Thymus (tissue), 11 donors: ENCODE measurements at regions not wholly inside any gene's neighbourhood (a gene's known extent, or its start where the extent isn't known, plus 50 kb on each side); places are given as distances from the start of the nearest gene placed in this dataset.

Source experiments
- DNase-seq, 9 donors: peaks; one replicate each; pipeline ENCODE4 v3.0.0-alpha.2; 2013; ENCODE audit warnings: low spot score in 9 of 9, low read depth in 6 of 9, missing footprints in 1 of 9
- H3K27ac ChIP-seq, 2 donors: one replicate each; pipeline ENCODE4 v1.5.1; 2013; ENCODE audit warnings: control low read depth in 1 of 2, low read depth in 1 of 2, low read length in 1 of 2, mild to moderate bottlenecking in 1 of 2, moderate library complexity in 1 of 2
- H3K27me3 ChIP-seq, 2 donors: one replicate each; pipeline ENCODE4 v1.5.1; 2013; ENCODE audit warnings: low read length in 1 of 2; ENCODE audit not compliant: control insufficient read depth in 2 of 2, insufficient read depth in 1 of 2
- H3K36me3 ChIP-seq, 2 donors: one replicate each; pipeline ENCODE4 v1.5.1; 2013; ENCODE audit warnings: low read length in 1 of 2, mild to moderate bottlenecking in 1 of 2, moderate library complexity in 1 of 2; ENCODE audit not compliant: control insufficient read depth in 2 of 2, insufficient read depth in 2 of 2
- H3K4me1 ChIP-seq, 2 donors: one replicate each; pipeline ENCODE4 v1.5.1; 2013; ENCODE audit warnings: low read length in 2 of 2; ENCODE audit not compliant: control insufficient read depth in 2 of 2, insufficient read depth in 2 of 2
- H3K4me3 ChIP-seq, 2 donors: one replicate each; pipeline ENCODE4 v1.5.1; 2013; ENCODE audit warnings: low read length in 2 of 2, control low read depth in 1 of 2, mild to moderate bottlenecking in 1 of 2
- H3K9me3 ChIP-seq, 2 donors: one replicate each; pipeline ENCODE4 v1.5.1; 2013; ENCODE audit warnings: low read length in 1 of 2, mild to moderate bottlenecking in 1 of 2; ENCODE audit not compliant: control insufficient read depth in 2 of 2, insufficient read depth in 1 of 2
- WGBS: extraction: QIAGEN DNeasy Blood & Tissue Kit; methylation state at CpG from one replicate; pipeline ENCODE4 v1.1.7; 2013; 5-methylcytosine and 5-hydroxymethylcytosine counted together
- donor health status: healthy.

- no peak overlapping the region for H3K27ac ChIP-seq
- peaks cover 0 to 3% of the 10 kb centered on the region in 2 donors for H3K4me1 ChIP-seq
- H3K9me3 ChIP-seq: no peaks in the 10 kb centered on the region
- no peak overlapping the region for H3K4me3 ChIP-seq
- H3K27me3 ChIP-seq: peaks cover 11 to 25% of the 10 kb centered on the region in 2 donors
- DNase-seq: no peak
- WGBS: 49% methylated on average over 4 of the region's 4 CpGs
- H3K36me3 ChIP-seq: no peaks in the 10 kb centered on the region
Observed at GRCh38 chr6:29884261-29884660, 56.6 kb downstream of the HLA-G start.

GRCh38 chr6:29886701-29887100 is 55.6 kb upstream of the HLA-A start:
- Histone ChIP-seq H3K9me3 (no peaks in the 10 kb centered on the region), H3K27ac (no peak overlapping the region), H3K4me3 (no peak overlapping the region), H3K36me3 (no peaks in the 10 kb centered on the region), H3K27me3 (peaks cover 11 to 32% of the 10 kb centered on the region in 2 donors), H3K4me1 (peaks cover 0 to 3% of the 10 kb centered on the region in 2 donors)
- DNase-seq: no peak
- 65% methylated on average over 5 of the region's 5 CpGs for WGBS

GRCh38 chr6:29887330-29887818 is 55.0 kb upstream of the HLA-A start:
- H3K27ac ChIP-seq: peak overlapping the region in 1 of 2 donors; percentile 82
- no peaks in the 10 kb centered on the region for H3K9me3 ChIP-seq
- peak in 2 of 9 donors; percentile 1 to 38 for DNase-seq
- peak overlapping the region; percentile 26 to 69 for H3K4me3 ChIP-seq
- peaks cover 11 to 32% of the 10 kb centered on the region in 2 donors for H3K27me3 ChIP-seq
- H3K36me3 ChIP-seq: no peaks in the 10 kb centered on the region
- H3K4me1 ChIP-seq: peaks cover 0 to 3% of the 10 kb centered on the region in 2 donors
- 6% methylated on average over 28 of the region's 28 CpGs for WGBS

- peak overlapping the region; percentile 36 to 69 for H3K4me3 ChIP-seq
- peak overlapping the region in 1 of 2 donors; percentile 82 for H3K27ac ChIP-seq
- H3K36me3 ChIP-seq: no peaks in the 10 kb centered on the region
- H3K4me1 ChIP-seq: peaks cover 0 to 3% of the 10 kb centered on the region in 2 donors
- H3K9me3 ChIP-seq: no peaks in the 10 kb centered on the region
- peak in 3 of 9 donors; percentile 19 to 51 (median 36) for DNase-seq
- WGBS: 7% methylated on average over 101 of the region's 101 CpGs
- H3K27me3 ChIP-seq: peaks cover 11 to 32% of the 10 kb centered on the region in 2 donors
Observed at GRCh38 chr6:29887819-29888776, 54.2 kb upstream of the HLA-A start.
